GM18858 (cell line): ENCODE measurements at regions not wholly inside any gene's neighbourhood (a gene's known extent, or its start where the extent isn't known, plus 50 kb on each side); places are given as distances from the start of the nearest gene placed in this dataset.

Experiments used
- ATAC-seq: cut with Tn5 transposase; IDR thresholded peaks from one replicate; pipeline ENCODE4 v1.9.1; 2021; ENCODE audit not compliant: unreplicated experiment

DNA sequence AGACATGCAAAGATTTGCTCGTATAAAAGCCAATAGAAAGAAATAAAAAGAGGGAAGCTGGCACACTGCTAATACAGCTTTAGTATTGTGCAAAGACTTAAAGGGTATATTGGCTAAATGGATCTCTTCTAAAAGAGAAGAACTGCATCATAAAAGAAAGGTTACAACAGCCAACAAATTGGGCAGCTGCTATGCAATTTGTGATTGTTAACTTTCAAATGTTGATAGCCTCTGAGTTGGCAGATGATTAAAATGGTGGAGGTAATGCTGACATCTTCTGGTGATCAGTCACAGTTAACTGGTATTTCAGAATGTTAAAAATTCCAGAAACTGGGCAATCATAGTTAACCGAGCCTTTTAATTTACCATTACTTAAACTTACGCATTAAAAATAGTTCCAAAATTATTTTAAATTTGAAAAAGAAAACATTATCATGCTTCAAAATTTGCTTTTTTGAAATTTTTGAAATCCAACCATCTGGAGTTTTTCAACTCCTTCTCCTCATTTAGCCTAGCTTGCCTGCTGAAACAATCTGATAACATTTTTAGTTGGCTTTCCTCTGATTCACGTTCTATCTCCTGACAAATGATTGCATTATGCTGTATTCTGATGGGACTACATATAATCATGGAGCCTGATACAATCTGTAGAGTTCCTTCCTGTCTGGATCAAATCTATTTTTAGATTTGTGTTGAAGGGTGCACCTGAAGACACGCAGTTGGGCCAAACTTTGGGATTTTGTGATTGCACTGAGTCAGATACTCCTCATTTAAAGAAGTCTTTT lies 144.0 kb upstream of the PDZRN3 start:
- no peak for ATAC-seq

DNA sequence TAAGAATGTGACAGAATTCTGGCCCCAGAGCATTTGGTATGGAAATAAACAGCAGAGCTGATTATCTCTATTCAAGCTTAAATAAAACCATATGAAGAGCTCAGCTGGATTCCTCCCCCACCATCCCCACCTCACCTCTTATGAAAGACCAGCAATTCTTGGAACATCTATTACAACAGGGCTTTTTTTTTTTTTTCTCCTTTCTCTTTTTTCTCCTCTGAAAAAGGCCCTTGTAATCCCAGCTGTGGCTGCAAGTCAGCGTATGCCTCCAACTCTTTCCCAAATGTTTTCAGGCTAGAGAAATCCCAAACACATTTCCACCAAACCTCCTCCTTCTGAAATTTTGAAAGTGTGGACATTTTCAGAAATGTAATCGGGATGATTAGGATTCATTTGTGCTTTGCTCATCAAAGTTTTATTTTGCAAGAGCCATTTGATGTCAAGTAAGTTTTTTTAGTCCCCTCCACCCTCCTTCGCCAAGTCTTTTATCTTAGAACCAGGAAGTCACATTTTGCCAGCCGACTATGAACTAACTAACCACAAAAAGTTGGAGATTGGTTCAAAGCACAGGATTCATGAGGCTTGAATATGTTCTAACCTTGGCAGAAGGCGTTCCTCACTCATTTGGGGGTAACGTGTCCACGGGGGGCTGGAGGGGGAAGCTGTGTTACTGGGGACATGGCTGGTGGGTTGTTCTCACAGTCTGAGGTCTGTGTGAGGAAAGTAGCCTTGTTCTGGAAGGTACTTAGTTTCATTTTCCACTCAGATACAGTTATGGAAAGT lies 142.0 kb upstream of the PDZRN3 start:
- ATAC-seq: no peak

DNA sequence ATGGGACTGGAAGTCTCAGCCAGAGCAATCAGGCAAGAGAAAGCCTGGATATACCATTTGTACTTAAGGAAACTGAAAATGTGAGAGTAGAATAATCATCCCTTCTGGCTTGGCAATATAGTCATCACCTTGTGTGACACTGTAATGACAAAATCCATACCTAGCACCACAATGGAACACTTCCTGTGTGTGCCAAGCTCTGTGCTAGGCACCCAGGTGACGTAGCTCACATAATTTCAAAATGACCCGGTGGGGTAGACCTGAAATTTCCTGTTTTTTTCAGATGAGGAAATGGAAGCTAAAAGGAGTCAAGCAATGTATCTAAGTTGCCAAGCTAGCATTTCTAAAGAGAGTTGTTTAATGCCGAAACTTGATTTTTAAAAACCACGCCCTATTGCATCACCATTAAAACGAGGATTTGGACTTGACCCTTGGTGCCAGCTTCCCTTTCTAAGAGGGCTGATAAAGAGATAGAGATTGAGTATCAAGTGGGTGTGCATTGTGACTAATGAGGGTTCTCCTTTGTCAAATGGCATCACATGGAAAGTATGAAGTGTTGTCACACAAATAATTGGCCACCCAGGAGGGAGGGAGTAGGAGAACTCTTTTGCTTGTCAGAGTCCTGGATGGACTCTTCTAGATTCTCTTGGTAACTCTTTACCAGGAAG lies 141.3 kb upstream of the PDZRN3 start:
- no peak for ATAC-seq

DNA sequence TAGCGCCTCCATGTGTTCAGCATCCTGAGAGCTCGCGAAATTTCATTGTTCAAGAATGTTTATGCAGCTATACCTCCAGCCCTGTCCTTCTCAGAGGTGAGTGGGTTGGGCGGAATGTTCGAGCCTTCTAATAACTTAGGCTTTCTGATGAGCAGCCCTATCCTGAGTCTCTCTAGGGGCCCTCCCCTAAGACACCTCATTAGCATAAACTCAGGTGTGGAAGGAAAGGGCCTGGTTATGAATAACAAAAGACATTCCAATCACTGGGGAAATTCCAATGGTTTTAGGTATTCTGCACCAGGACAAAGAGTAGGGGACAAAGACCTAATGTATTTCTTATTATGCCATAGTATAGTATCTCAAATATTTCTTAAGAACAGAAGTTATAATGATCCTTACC lies 138.1 kb upstream of the PDZRN3 start:
- no peak for ATAC-seq

DNA sequence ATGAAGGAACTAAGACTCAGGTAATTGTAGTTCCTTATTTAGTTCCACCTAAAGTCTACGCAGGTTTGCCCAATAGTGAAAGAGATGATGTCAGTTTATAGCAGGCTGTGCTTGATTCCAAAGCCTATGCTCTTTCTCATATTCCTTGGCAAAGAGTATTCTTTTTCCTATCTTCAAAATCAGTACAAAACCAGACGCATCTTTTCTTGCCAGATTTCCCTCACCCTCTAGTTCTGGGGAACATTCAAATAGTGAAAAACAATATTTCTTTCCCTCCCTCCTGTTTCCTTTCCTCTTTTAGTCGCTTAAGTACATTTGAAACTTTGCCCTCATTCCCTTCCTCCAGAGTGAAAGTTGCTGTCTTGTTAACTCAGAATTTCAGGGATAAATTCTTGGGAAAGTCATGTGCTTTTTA lies 134.6 kb upstream of the PDZRN3 start:
- ATAC-seq: no peak

DNA sequence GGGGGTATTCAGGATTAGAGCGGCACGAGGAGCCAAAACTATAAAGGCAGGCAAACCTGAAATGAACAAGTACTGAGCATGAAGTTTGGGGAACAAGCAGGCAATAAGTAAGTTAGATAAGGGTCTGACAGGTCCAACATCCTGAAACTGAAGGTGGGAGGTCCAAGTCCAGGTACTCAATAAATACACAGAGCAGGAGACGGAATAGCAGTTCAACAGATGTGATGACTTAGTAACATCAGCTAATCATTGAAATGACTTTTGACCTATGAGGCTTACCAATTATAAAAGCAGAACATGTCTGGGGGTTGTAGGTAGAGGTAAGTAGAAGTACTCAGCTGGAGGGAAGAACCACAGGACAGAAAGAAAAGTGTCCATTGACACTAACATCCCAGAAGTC lies 132.8 kb upstream of the PDZRN3 start:
- ATAC-seq: no peak

DNA sequence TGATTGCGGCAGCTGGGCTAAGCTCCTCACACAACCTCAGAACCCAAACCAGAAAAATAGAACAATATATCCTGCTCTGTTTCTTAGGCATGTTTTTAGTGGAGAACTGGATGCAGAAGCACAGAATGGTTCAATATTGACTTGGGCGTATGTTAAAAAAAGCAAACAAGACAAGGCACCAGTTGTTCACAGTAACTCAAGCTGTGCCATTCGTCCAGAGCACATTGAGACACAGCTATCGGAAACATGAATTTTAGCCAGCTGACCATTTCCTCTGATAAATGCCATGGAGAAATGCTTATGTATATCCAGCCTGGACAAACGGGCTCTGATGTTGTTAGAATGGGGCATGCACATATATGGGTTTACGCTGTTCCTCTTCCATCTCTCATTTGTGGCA lies 129.2 kb upstream of the PDZRN3 start:
- no peak for ATAC-seq

DNA sequence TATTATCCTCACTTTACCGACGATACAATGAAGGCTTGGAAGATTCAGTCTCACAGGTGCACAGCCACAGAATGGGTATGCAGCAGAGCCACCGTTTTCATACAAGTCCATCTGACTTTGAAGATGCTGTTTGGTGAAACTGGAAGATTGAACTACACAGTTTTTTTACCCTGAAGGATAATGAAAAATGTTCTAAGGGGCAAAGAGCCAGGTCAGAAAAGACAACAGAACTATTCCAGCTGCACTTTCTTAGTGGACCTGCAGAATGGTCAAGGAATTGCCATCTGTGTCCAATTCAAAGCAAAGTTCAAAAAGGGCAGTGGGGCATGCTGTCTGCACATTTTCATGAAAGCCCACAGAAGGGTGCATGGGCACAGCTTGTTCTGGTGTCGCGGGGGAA lies 127.6 kb upstream of the PDZRN3 start:
- ATAC-seq: no peak

DNA sequence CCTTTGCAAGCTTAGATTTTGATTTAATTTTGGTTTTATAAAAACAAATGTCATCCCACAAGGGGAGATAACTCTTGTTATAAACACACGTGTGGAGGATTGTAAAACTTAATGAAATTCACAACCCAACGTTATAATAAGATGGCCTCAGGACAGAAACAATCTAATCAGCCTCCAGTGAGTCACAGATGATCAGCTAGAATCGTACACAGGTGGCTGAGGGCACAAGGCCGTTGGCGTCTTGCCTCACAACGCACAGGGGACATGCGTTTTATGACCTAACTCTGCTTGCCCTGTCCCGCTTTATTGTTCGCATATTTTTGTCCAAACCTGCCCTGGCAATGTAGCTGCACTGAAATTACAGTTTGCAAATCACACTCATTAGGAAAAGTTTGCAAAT lies 121.9 kb upstream of the PDZRN3 start:
- ATAC-seq: no peak

DNA sequence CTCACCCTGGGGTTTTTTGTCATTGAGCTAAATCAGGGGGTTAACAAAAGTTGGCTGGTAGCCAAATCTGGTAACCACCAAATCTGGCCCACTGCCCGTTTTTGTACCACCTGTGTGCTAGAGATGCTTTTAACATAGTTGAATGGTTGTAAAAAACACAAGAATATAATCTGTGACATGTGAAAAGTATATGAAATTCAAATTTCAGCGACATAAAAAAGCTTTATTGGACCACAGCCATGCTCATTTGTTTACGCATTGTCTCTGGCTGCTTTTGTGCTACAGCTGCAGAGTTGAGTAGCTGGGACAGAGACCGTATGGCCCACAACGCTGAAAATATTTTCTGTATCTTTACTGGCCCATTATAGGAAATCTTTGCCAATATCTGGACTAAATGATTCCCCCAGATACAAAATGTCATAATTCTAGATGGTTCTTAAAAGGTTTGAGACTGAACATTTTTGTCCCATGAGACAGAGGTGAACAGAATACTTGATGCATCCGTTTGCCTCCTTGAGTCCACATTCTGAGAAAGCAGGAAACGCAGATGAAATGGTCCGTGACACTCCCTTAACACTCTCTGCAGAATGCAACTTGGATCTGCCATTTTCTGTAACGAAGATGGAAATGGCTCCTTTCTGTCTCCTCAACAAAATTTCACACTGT lies 120.9 kb upstream of the PDZRN3 start:
- no peak for ATAC-seq

DNA sequence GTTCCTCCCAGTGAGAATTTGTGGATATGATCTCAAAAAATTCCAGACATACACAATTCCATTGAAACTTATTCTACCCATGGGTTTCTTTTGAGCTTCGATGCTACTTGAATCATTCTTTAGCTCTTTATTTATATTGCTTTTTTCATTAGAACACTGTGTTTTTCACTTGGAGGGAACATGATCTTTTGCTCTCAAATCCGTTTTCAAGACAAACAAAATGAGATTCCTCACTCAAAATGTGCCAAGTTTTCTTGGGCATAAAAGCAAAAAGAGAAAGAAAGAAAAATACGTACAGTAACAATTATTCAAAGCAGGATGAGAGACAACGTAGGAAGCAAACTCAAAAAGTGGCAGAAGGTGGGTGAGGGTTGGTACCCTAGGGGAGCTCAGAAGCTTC lies 118.8 kb upstream of the PDZRN3 start:
- ATAC-seq: no peak

DNA sequence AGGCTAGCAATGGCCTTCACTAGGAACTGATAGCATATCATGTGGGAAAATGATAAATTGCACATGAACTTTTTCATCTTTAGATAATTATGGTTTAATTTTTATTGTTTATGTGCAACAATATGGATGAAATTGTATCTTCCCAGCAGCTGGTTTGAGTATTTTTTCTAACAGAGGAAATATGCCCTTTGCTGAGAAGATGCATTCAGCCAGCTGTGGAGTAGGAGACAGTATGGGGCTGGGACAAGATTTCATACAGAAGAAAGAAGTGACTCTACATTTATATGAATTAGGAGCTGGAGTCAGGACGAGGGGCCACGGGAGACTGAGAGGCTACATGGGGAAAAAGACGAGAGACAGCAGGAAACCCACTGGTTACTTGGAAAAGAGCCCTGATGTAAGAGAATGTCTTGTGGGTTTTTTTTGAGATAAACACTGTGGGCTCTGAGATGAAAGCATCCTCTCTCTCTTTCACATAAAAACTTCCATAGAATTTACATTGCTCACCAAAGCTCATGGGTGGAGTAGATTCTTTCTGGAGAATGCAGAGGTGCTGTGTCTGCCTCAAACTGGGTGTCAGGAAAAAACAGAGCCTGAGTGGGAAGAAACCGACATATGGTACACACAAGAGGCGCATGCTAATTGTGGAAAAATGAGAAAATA lies 115.2 kb upstream of the PDZRN3 start:
- no peak for ATAC-seq

DNA sequence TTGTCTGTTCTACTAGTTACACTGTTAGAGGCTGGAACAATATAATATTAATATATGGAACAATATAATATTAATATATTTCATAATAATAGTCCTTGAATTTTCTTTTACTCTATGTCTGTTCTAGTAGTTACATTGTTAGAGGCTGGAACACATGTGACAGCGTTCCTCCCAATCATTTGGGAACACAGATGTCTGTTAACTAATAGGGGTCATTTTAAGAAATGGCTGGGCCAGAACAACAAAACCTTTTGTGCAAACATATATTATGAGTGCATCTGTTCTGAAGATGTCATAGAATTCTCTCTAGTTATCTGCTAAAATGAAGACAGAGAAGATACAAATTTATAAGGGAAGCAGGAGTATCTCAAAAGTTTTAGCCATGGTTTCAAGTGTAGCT lies 114.0 kb upstream of the PDZRN3 start:
- ATAC-seq: no peak

DNA sequence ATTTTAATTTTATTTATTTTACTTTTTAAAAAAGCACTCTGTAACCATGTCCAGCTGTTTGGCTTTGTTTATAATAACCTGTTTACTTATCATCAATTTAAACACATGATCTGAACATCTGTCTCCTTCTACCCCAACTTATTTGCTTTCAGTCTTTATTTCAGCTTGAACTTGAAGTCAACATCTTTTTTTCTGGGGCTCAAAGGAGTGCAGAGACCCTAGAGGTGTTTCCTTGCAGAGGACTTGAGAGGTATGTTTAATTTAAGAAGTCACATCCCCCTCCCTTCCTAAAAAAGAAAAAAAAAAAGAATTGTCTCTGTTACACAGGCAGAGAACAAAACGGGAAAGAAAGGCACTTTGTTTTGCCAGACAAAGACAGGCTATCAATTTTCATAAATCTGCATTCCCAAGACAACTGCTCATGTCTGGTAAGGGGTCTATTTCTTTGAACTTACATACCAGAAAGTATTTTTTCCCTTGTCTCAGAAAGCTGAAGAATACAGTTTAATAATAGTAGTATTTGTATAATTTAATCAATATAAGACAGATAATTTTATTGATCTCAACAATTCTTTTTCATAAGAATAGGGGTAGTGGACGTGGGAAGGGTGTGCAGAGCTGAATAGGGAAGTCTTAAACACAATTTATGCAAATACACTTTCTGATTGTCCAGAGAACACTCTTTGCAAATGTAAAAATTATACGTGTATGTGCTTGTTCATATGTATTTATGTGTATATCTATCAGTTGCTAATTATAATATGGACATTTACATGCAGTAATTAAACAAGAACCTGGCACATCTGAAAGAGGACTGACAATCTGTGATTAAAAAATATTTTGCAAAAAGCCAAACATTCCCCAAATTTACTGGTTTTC lies 109.7 kb upstream of the PDZRN3 start:
- ATAC-seq: no peak

DNA sequence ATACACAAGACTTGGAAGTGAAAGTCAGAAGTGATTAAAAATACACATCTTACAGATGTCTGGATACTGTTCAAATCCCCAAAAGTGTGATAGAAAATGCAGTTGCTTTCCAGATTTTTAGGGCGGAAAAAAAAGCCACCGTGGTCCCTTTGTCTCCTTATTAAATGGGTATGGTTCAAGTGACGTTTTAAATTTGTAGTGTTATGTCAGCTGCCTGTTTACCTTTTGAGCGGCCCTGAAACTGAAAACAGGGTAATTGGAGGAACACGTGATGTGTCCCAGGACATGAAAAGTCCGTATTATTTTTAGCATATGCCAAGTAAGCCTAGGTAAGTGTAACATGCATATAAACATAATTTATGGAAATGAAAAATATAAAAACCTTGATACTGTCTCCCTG lies 109.0 kb upstream of the PDZRN3 start:
- no peak for ATAC-seq

DNA sequence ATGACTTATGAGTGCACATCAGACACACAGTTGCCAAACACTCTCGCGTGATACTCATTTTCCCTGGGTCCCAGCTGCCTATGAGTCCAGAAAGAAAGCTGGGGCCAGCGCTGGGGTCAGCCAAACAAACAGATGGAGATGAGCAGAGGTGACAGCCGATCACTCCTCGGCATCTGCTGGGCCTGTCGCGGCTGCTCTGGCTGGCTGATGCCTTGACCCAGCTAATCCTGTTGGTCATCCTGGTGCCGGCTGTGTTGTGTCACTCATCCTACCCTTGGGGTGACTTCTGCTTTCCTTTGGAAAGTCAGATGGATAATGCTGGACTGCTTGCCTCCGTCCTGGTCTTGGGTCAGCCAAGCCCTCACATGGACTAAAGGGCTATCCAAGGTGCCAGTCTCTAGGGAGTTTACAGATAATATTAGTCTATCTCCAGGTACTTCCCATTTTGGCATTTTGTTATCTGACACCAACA lies 105.3 kb upstream of the PDZRN3 start:
- no peak for ATAC-seq

DNA sequence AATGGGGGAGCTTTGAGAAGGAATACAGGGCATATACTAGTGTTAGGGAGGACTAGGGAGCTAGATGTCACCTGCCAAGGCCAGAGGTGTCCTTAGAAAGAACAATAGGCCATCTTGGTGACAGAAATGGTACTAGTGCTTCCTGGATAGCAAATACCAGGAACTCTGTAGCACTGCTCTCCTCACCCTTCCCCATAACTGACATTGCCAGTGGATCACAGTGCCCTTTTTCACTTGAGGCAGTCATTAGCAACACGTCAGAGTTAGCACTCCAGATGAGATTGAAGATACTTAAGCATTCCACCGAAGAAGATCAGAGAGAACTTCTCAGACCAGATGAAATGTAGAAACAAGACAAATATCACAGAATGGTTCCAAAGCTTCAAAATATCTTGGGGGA lies 103.1 kb upstream of the PDZRN3 start:
- no peak for ATAC-seq

DNA sequence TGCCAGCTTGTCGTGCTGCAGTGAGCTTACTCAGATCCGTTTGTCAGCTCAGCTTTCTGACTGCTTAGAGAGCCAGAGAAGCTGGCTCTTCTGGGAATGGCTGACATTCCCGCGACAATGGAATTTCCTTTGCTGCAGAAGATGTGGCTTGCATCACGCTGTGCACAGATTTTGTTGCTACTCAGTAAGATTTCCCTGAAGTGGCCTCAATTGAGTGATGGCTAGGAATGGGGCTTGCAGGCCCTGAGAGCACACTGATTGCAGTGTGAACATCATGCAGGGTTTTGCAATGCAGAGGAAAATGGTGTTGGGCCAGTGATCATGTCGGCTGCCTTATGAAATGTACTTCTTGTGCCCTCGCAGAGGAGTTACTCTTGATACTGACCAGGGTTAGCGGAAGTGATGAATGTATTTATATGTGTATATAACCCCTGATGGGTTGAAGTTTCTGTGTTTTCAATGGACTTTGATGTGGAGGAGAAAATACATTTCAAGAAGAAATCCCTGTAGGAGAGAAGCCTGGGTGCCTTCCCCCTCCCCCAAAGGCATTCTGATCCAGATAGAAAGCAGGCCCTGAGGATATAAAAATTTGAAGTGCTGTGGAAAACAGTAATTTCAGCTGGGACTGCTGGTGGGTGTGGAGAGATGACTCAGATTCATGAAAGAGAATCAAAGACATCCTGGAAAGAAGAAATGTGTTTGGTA lies 102.5 kb upstream of the PDZRN3 start:
- no peak for ATAC-seq

DNA sequence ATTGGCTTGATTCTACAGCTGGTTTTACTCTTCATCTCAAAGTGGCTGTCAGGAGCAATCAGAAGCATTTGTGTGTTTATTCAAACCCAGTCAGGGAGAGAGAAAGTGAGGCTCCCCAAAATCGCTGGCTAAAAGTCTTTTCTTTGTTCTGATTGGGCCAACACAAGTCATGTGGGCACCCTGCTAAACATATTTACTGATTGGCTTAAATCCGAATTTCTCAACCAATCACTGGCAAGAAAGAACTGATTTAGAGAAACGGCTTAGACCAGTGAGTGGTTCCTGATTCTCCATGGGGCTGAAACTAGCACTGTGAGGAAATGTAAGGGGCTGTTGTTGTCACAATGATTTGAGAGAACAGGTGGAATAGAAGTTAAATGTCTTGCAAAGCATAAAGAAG lies 98.9 kb upstream of the PDZRN3 start:
- ATAC-seq: no peak
